Ammon's horn (tissue), 1 donor: ENCODE measurements at regions not wholly inside any gene's neighbourhood (a gene's known extent, or its start where the extent isn't known, plus 50 kb on each side); places are given as distances from the start of the nearest gene placed in this dataset.
"Not testable (repeated sequence)": the region's sequence is repeated elsewhere in the genome, so short reads cannot be mapped to it uniquely, and the experiment has no call there.

ENCODE experiments used
- DNase-seq: peaks from one replicate; pipeline ENCODE4 v3.0.0-alpha.2; 2016; ENCODE audit warnings: low spot score

DNA sequence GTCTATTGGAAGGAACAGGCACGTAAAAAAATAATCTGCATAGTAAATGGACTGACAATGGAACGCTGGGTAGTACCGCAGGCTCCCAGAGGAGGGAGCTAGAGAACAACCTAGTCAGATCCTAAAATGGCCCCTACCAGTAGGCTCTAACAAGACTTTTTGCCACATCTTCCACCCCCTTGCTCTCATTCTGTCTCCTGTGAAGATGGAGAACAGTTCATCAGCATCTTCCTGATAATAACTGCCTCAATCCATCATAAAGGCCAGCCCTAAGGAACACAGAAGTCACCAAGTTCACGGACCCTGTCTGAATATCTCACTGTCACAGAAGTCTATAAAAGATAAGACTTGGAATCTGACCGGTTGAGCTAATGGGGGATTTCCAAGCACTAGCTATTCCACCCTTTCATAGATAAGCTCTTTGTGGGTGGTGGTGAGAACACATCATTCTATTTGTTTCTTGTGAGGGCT is 133.4 kb downstream of the SLC1A3 start:
- DNase-seq, result peak; percentile 67

DNA sequence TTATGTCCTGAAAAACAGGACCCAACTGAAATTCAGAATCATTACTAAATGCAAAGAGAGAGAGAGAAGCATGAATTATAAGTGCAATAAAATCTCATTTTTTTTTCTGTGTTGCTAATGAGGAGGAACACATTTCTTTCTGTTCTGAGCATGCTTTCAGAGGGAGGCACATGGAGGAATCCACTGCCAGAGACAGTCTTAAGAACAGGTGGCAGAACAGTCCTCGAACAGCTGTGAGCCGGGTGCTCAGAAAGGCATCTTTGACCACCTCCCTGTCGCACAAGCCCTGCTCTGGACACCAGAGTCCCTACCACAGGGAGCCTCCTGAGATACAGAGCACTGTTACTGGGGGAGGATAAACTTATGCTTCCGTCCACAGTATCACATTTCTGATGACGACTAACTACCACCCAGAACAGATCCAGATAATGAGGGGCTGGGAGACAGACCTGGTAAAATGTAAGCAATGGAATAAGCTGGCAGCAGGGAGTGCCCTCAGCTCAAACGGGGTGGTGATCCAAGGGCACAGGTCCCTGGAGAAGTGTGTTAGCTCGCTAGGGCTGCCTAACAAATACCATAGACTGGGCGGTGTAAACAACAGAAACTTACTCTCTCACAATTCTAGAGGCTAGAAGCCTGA is 134.0 kb downstream of the SLC1A3 start:
- DNase-seq, result no peak

DNA sequence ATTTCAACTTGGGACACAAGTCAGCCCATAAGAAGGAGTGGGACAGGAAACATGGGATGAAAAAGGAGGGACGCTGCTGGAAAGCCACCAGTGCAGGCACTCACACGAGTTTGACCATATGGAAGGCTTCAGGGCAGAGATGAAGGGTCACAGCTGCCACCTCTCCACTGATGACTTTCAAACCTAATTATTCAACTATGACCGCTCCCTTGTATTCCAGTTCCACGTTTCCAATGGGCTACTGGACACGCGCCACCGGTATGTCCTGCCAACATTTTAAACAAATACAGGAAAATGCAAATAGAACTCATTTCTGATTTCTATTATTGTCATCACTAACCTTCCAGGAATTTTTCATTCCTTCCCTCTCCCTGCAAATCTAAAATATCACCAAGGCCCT is 134.7 kb downstream of the SLC1A3 start:
- no peak for DNase-seq

DNA sequence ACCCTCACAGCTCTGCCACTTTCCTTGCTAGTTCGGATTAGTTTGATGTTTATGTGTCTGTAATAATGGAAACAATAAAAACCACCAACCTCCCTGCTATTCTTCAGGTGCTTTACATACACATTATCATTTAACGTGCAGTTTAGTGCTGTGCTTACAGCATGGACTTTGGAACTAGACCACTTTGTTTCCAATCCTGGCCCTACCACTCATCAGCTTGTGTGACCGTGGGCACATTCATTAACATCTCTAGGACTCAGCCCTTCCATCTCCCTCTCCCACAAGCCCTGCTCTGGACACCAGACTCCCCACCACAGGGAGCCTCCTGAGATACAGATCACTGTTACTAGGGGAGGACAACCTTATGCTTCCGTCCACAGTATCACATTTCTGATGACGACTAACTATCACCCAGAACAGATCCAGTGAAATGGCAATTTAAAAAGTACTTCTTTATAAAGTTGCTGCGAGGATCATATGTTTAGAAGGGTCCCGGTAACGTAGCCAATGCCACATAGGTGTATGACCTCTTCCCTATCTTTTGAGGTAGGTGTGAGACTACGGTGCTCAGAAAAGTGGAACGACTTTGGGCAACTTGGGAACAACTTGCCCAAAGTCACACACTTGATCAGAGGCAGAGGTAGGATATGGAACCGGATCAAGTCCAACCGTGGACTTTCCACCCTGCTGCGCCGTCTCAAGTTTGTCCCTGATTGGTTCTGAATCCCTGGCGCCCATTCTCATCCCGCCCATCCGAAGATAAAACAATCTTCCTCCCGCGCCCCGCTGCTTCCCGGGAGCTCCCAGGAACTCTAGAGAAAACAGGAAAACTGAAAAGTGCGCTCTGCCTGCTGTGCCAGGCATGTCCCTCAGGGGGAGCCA is 132.4 kb upstream of the NIPBL start:
- DNase-seq, result no peak

DNA sequence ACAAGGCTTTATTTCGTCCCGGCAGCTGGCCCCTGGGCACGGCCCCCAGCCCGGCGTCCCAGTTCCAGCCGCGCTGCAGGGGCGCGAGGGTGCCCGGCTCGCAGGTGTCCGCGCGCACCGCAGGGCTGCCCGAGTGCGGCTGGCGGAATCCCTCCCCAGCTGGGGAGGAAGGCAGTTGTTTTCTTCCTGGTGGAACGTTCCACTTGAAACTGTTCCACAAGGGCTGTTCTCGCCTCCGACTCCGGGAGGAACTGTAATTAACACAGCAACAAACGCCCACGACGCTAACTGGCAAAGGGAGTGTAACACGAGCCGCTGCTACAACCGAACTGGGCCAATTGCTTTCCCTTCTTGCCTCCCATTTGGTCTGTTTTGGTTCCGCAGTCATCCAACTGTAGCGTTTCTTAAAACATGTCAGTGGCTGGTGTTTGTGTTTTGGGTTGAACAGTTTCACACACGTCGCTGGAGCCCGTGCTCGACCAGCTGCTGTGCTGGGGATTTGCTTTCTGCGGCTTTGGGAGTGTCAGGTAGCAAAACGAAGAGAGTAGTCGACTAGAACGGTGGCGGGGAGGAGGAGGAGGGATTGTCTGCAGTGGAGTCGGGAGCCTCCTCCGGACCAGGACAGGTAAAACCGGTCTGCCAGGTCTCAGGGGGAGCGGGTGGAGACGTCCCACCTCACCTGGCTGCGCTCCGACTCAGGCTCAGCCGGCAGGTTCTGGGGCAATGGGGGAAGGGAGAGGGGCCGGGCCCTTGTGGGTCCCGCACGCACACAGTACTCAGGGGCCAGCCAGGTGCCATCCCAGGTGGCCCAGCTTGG is 131.6 kb upstream of the NIPBL start:
- peak; percentile 76 for DNase-seq

DNA sequence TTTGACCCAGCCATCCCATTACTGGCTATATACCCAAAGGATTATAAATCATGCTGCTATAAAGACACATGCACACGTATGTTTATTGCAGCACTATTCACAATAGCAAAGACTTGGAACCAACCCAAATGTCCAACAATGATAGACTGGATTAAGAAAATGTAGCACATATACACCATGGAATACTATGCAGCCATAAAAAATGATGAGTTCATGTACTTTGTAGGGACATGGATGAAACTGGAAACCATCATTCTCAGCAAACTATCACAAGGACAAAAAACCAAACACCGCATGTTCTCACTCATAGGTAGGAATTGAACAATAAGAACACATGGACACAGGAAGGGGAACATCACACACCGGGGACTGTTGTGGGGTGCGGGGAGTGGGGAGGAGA is 128.8 kb upstream of the NIPBL start:
- DNase-seq, result not testable (repeated sequence)

DNA sequence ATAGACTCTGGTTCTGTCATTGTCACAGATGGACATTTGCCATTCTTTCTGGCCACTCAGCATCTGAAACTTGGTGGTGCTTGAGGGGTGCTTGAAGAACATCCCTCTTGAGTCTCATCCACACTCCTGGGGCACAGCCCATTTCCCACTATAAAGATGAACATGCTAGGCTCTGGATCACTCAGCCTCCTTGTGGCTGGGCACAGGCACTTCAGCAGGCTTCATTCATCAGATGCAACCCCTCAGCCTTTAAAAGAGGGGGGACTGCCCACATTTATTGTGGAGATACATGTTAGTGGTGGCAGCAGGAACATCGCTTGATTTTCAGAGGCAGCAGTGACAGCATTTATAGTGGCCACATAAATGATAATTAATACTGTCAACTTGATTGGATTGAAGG is 124.7 kb upstream of the NIPBL start:
- DNase-seq, result no peak

DNA sequence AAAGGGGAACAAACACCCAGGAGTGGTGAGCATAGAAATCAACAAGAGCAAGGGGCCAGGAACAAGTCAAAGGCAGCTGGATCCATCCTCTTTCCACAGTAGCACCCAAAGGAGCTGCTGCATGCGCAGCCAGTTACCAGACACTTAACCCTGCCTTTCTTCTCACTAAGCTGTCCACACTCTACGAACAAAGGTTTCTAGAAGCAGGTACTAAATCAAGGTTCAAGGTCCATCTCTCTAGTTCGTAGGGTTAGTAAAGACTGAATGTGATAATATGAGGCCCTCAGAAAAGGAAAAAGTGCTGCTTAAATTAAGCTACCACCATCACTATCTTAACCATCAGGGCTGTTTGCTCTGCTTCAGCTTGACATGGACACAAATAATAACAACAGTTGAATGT is 121.2 kb upstream of the NIPBL start:
- DNase-seq, result no peak

DNA sequence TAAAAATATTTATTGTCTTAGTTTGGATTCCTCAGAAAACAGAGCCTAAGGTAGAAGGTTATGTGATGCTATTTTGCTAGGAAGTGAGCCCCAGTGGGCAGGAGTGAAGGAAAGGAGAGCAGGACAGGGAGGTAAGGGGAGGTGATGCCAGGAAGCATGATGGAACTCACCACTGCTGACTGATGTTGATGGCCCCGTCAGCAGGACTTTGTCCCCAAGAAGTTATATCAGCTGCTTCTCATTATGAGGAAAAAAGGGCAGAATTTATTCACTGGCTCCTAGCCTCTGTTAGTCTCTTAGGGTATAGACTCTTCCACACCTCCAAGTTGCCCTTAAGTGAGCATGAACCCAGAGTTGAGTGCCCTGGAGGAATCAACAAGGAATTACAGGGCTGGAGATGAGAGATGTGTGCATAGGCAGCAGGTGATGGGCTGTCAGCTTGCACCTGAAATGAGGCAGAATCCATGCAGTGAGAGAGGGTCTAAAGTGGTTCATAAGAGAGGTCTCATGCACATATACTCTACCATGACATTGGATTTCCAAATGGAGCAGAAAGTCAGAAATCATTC is 120.6 kb upstream of the NIPBL start:
- no peak for DNase-seq

DNA sequence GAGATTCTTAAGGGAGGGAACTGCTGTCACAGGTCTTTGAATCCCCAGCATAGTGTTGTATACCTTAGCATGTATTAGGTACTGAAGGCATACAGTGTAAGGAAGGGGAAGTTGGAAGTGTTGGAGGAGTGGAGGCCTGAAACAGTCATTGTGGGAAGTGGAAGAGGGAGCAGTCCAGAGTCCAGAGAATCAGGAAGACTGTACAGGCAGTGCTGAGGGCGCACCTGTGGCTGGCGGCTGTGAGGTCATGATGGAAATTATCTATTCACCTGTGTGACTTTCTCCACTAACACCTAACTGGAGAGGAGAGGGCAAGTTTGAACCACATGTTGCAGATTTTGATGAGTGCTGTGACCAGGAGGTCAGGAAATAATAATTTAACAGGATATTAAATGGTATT is 119.7 kb upstream of the NIPBL start:
- no peak for DNase-seq

DNA sequence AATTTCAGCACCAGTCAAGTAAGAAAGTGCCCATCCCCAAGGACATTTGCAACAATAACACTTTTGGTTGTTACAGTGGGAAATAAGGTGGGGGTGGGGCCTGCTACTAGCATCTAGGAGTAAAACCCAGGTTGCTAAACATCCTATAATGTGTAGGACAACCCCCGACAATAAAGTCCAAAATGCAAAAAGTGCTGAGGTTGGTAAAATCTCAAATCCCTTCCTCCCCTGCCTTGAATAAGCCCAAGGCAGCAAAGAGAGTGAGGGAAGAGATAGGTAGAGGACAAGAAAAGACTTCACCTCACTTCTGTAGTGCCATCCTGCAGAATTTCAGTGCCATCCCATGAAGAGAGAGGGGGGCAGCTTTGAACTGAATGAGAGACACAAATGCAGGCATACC is 117.5 kb upstream of the NIPBL start:
- no peak for DNase-seq

DNA sequence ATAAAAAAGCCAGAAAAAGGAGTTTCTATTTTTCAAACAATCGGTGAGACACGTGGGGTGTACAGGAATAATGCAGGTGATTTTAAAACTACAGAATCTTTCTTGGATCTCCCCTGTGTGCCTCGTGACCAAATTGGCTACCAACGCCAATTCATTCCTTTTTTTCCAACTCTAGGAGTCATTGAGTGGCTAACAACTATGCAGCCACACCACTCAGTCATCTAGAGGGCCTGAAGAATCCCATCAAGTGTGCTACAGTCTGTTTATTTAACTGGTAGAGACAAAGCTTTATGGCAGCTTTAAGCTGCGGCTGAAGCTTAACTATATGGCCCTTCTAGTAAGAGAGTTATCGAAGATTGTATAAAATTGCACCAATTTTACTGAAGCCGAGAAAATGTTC is 113.1 kb upstream of the NIPBL start:
- no peak for DNase-seq

DNA sequence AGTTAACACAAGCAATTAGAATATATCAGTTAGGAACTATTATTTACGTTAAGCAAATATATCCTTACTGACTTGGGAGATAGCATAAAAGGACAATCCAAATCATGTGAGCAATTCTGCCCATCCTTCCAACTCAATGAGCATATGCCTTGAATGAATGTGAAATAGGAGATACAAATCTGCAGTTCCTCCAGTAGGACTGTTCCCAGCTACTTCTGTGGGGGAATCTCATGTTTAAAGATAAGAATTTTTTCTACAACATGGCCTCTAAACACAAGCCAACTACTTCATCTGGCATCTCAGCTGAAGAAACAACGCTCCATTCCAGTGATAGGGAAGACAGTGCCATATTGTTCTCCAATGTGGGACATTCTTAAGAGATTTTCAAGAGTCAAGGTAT is 110.7 kb upstream of the NIPBL start:
- no peak for DNase-seq

DNA sequence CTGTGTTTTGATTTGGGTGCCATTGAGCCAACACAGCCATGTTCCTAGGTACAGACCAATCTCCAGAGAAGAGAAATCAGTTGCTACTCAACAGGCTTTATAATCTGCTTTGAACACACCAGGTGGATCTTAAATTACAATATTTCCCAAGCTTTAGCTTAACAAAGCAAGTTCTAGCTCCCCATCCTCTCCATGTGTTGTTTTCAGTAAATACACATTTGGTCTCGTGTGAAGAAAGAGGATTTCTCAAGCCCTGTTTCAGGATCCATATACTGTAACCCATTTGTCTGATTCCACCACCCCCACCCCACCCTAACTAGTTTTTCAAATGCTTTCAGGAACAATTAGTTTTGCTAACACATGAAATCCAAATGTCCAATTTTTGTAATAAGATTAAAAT is 109.6 kb upstream of the NIPBL start:
- no peak for DNase-seq

DNA sequence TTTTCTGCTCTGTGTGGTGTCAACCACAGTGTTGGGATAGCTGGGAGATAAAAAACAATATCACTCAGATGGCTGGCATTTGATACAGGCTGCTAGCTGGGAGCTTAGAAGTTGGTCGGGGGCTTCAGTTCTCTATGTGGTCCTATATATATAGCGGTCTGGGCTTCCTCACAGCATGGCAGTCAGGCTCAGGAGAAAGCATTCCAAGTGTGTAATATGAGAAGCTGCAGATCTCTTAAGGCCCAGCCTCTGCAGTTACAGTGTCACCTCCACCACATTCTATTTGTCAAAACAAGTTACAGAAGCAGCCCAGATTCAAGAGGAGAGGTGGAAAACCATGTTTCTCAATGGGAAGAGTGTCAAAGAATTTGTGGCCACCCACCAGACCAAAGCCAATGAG is 108.1 kb upstream of the NIPBL start:
- no peak for DNase-seq

DNA sequence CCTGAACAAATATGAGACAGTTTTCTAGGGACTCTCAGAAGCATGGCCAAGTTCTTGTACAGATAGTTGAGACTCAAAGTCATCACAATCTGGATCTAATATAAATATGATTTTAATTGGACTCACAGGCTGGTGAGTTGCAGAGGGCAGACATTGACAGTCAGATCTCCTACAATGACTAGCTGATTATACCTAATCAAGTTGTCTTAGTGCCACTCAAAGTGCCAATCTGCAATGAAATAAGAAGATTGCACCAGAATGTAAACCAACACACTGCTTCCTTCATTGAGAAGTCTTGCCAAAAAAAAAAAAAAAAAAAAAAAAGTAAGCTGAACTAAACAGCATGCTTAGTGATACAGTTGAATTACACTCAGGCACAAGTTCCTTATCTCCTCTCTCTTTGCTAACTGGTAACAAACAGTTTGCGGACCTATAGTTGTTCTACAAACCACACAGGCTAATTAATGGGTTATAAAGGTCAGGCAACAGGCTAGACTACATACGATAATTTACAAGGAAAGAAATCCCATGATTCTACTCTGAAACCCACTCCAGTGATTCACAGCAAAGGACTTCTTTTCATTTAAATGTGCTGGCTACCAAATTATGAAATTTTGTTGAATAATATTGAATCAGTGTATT is 107.3 kb upstream of the NIPBL start:
- no peak for DNase-seq

DNA sequence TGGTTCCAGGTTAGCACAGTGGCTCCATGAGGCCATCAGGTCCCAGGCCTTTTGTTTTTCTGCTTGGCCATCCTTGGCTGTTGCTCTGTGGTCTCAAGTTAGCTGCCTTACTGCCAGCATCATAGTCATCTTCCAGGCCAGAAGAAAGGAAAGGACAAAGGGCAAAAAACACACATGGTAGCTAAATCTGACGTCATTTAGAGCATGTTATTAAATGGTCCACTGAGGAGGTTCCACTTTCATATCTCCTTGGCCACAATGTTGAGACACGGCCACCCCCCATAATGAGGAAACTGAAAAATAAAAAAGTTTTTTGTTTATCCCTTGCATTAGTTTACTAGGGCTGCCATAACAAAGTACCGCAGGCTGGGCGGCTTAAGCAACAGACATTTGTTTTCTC is 106.4 kb upstream of the NIPBL start:
- DNase-seq, result no peak

DNA sequence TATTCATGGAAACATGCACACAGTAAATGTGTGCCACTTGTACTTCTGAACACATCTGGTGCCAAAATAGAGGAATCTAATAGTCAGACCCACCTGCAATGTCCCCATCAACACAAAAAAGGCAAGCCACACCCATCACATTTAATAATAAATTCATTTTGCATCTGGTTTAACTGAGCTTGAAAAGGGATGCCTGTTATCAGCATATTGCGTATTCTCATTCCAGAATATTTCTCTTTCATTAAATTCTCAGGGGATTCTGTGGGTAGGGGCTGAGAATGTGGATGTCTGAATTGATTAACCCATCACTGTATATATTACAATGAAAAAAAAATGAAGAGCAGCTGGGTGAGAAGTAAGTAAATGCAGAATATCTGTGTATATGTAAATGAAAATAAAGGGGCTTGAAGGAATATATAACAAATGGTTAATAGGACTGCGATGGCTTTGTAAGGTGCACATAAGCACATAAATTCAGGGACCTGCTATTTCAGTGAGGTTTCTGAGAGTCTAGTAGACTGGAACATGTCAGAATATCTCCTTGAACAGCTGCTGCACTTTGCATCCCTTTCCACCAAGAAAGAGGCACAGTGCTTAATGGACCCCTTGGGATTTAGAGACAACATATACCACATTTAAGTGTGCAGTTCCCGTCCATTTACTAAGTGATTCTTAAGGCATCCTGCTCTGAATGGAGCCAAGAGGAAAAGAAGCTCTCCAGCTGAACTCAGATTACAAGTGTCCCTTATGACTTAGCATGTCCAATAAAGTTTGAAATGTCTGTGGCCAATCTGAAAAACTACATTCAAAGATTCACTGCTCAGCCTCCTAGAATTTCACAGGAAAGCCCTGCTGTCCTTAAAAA is 104.1 kb upstream of the NIPBL start:
- no peak for DNase-seq

DNA sequence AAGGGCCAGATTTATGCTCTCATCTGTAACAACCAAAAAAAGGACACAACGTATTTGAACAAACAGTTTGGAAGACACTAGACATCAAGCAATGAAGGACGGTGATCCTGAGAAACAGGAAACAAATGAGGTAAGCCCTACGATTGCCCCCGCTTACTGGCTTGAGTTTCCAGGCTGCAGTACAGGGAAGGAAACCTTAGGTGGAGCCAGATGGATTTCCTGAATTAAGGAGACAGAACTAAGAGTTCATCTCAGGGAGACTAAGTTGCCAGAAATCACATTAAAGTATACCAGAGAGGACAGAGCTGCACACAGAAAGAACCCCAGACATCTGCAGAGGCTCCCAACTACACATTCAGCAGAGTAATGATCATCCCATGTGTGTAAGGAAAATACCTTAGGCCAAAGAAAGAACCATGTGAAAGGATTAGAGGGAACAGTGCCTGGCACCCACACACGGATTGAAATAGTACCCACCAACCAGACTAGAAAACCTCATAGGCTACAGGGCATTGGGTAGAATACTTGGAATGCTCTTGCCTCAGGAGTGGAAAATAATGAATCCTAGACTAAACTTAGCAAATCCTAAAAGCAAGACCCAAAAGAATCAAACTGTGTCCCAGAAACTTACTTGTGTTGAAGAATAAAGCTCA is 99.3 kb upstream of the NIPBL start:
- DNase-seq, result peak; percentile 16

DNA sequence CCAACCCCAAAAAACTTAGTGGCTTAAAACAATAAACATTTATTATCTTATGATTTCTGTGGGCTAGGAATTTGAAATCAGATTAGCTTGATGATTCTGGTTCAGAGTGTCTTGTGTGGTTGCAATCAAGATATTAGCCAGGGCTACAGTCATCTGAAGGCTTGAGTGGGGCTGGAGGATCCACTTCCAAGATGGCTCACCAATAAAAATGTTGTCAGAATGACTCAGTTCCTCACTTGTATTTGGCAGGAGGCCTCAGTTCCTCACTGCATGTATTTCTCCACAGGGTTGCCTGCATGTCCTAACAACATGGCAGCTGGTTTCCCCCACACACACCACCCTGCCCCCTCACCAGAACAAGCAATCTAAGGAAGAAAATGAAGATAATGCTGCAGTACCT is 98.2 kb upstream of the NIPBL start:
- DNase-seq, result no peak
